IPS DF 6.9 (cell line): ENCODE measurements at regions not wholly inside any gene's neighbourhood (a gene's known extent, or its start where the extent isn't known, plus 50 kb on each side); places are given as distances from the start of the nearest gene placed in this dataset.

ENCODE experiments used
- DNase-seq: peaks from one replicate; pipeline ENCODE4 v3.0.0-alpha.2; 2013; ENCODE audit warnings: low read depth, low spot score
- H3K27ac ChIP-seq: one replicate; pipeline ENCODE4 v1.5.1; 2013; ENCODE audit warnings: low read length, control low read depth
- H3K27me3 ChIP-seq: 2 replicates; pipeline ENCODE4 v1.6.1; 2013; ENCODE audit warnings: mild to moderate bottlenecking, low read length; ENCODE audit not compliant: control insufficient read depth, insufficient read depth
- H3K36me3 ChIP-seq: 2 replicates; pipeline ENCODE4 v1.6.1; 2013; ENCODE audit warnings: low read length; ENCODE audit not compliant: control insufficient read depth, insufficient read depth
- H3K4me1 ChIP-seq: 2 replicates; pipeline ENCODE4 v1.6.1; 2013; ENCODE audit warnings: low read length; ENCODE audit not compliant: control insufficient read depth, insufficient read depth
- H3K4me3 ChIP-seq: 2 replicates; pipeline ENCODE4 v1.5.1; 2013; ENCODE audit warnings: mild to moderate bottlenecking, low read length
- H3K9me3 ChIP-seq: 2 replicates; pipeline ENCODE4 v1.6.1; 2013; ENCODE audit warnings: low read length, inconsistent platforms; ENCODE audit not compliant: control insufficient read depth, insufficient read depth
- WGBS: extraction: QIAGEN DNeasy Blood & Tissue Kit; methylation state at CpG from one replicate; pipeline ENCODE4 v1.1.7; 2013; ENCODE audit warnings: mixed read lengths, missing lambda C conversion rate; ENCODE audit not compliant: insufficient read length, insufficient coverage; 5-methylcytosine and 5-hydroxymethylcytosine counted together

GRCh38 chr12:131528667-131529066, 182.2 kb upstream of the SFSWAP start:
- Histone ChIP-seq H3K4me3 (no peak overlapping the region), H3K4me1 (no peaks in the 10 kb centered on the region; the same call in 1 of the 2 replicates), H3K27ac (no peak overlapping the region), H3K27me3 (no peaks in the 10 kb centered on the region), H3K9me3 (no peaks in the 10 kb centered on the region), H3K36me3 (no peaks in the 10 kb centered on the region)
- DNase-seq = no peak
- no CpG with 5 or more reads among the region's 5 CpGs for WGBS

GRCh38 chr12:131529196-131530040, 181.5 kb upstream of the SFSWAP start:
- Histone ChIP-seq H3K36me3 (no peaks in the 10 kb centered on the region), H3K4me3 (no peak overlapping the region), H3K27me3 (no peaks in the 10 kb centered on the region), H3K27ac (no peak overlapping the region), H3K9me3 (no peaks in the 10 kb centered on the region), H3K4me1 (no peaks in the 10 kb centered on the region; the same call in 1 of the 2 replicates)
- DNase-seq = no peak
- WGBS = no CpG with 5 or more reads among the region's 18 CpGs

DNA sequence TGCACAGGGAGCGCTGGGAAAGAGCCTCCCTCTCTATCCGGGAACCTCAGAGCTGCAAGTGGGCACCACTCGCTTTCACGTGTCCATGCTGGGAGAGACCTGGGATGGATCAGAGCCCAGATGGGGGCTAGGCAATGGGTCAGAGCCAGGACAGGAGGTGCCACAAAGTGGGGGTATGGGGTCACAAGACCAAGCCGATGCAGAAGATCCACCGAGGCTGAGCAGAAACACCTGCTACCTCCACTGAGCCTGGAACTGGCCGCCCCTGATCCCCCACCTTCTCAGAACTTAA, 180.9 kb upstream of the SFSWAP start:
- H3K9me3 ChIP-seq = no peaks in the 10 kb centered on the region
- H3K4me1 ChIP-seq = no peaks in the 10 kb centered on the region; the same call in 1 of the 2 replicates
- no peaks in the 10 kb centered on the region for H3K36me3 ChIP-seq
- no peaks in the 10 kb centered on the region for H3K27me3 ChIP-seq
- no peak overlapping the region for H3K27ac ChIP-seq
- no peak for DNase-seq
- no peak overlapping the region for H3K4me3 ChIP-seq
- WGBS = no CpG with 5 or more reads among the region's 7 CpGs

- WGBS = no CpG with 5 or more reads among the region's 5 CpGs
- no peaks in the 10 kb centered on the region for H3K27me3 ChIP-seq
- DNase-seq = no peak
- no peaks in the 10 kb centered on the region; the same call in 1 of the 2 replicates for H3K4me1 ChIP-seq
- no peaks in the 10 kb centered on the region for H3K36me3 ChIP-seq
- no peak overlapping the region for H3K4me3 ChIP-seq
- H3K9me3 ChIP-seq = no peaks in the 10 kb centered on the region
- H3K27ac ChIP-seq = no peak overlapping the region
These were observed 180.5 kb upstream of the SFSWAP start for GRCh38 chr12:131530422-131530821.

- Histone ChIP-seq H3K27ac (no peak overlapping the region), H3K36me3 (no peaks in the 10 kb centered on the region), H3K9me3 (no peaks in the 10 kb centered on the region), H3K27me3 (no peaks in the 10 kb centered on the region), H3K4me1 (no peaks in the 10 kb centered on the region), H3K4me3 (no peak overlapping the region)
- WGBS = no CpG with 5 or more reads among the region's 12 CpGs
- DNase-seq = no peak
These were observed 177.8 kb upstream of the SFSWAP start for GRCh38 chr12:131533139-131533538.

DNA sequence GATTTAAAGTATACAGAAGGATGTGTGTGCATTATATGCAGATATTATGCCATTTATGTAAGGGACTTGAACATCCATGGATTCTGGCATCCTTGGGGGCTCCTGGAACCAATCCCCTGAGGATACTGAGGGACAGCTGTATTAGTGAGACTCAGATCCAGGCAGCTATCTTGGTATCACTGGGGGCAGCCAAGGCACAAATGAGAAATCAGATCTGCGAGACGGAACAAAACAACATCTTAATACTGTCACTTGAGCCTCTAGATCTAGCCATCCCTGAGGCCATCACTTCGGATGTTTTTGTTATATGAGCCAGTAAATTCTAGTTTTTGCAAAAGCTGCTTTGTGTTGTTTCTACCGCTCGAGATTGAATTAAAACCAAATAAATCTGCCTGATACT, 175.1 kb upstream of the SFSWAP start:
- no peak overlapping the region for H3K4me3 ChIP-seq
- no peaks in the 10 kb centered on the region for H3K9me3 ChIP-seq
- no peak for DNase-seq
- H3K36me3 ChIP-seq = no peaks in the 10 kb centered on the region
- no peaks in the 10 kb centered on the region for H3K27me3 ChIP-seq
- no peaks in the 10 kb centered on the region for H3K4me1 ChIP-seq
- WGBS = no CpG with 5 or more reads among the region's 5 CpGs
- H3K27ac ChIP-seq = no peak overlapping the region

GRCh38 chr12:131536337-131536736, 174.6 kb upstream of the SFSWAP start:
- no peaks in the 10 kb centered on the region for H3K27me3 ChIP-seq
- H3K9me3 ChIP-seq = no peaks in the 10 kb centered on the region
- DNase-seq = no peak
- H3K4me3 ChIP-seq = no peak overlapping the region
- H3K27ac ChIP-seq = no peak overlapping the region
- no peaks in the 10 kb centered on the region for H3K36me3 ChIP-seq
- WGBS = no CpG with 5 or more reads among the region's 11 CpGs
- no peaks in the 10 kb centered on the region for H3K4me1 ChIP-seq

GRCh38 chr12:131536766-131537165, 174.1 kb upstream of the SFSWAP start:
- no CpG with 5 or more reads among the region's 13 CpGs for WGBS
- Histone ChIP-seq H3K4me1 (no peaks in the 10 kb centered on the region), H3K9me3 (no peaks in the 10 kb centered on the region), H3K4me3 (no peak overlapping the region), H3K27me3 (no peaks in the 10 kb centered on the region), H3K27ac (no peak overlapping the region), H3K36me3 (no peaks in the 10 kb centered on the region)
- DNase-seq = no peak

GRCh38 chr12:131537267-131537958, 173.5 kb upstream of the SFSWAP start:
- no peak for DNase-seq
- WGBS = no CpG with 5 or more reads among the region's 11 CpGs
- H3K4me3 ChIP-seq = no peak overlapping the region
- H3K4me1 ChIP-seq = no peaks in the 10 kb centered on the region
- no peaks in the 10 kb centered on the region for H3K27me3 ChIP-seq
- no peak overlapping the region for H3K27ac ChIP-seq
- H3K36me3 ChIP-seq = no peaks in the 10 kb centered on the region
- H3K9me3 ChIP-seq = no peaks in the 10 kb centered on the region

GRCh38 chr12:131539381-131539780, 171.5 kb upstream of the SFSWAP start:
- WGBS = no CpG with 5 or more reads among the region's 2 CpGs

More at GRCh38 chr12:131539381-131539780, 171.5 kb upstream of the SFSWAP start:
- H3K4me3 ChIP-seq = no peak overlapping the region
- no peaks in the 10 kb centered on the region for H3K4me1 ChIP-seq
- H3K36me3 ChIP-seq = no peaks in the 10 kb centered on the region
- DNase-seq = no peak
- H3K27me3 ChIP-seq = no peaks in the 10 kb centered on the region
- H3K27ac ChIP-seq = no peak overlapping the region
- no peaks in the 10 kb centered on the region for H3K9me3 ChIP-seq
